CD14-positive monocyte (primary cell): ENCODE measurements at regions not wholly inside any gene's neighbourhood (a gene's known extent, or its start where the extent isn't known, plus 50 kb on each side); places are given as distances from the start of the nearest gene placed in this dataset.

Experiments used
- DNase-seq, 3 donors: peaks; one replicate each; pipeline ENCODE4 v3.0.0-alpha.2; 2011 to 2022
- H2AFZ ChIP-seq: 2 replicates; pipeline ENCODE4 v1.6.0; 2012; ENCODE audit warnings: mild to moderate bottlenecking, low read depth, low read length, inconsistent platforms; ENCODE audit not compliant: insufficient read depth, poor library complexity, severe bottlenecking
- H3K27ac ChIP-seq, 2 donors: 1 replicate in 1 of 2; 2 replicates in 1 of 2; pipeline ENCODE4 v1.5.1; 2012 to 2013; ENCODE audit warnings: low read length in 2 of 2, control low read depth in 1 of 2, inconsistent platforms in 1 of 2, low read depth in 1 of 2, mild to moderate bottlenecking in 1 of 2
- H3K27me3 ChIP-seq, 2 donors: one replicate each; pipeline versions ENCODE4 v1.6.0 to v1.6.1; 2011 to 2013; ENCODE audit warnings: low read length in 2 of 2; ENCODE audit not compliant: control insufficient read depth in 2 of 2, insufficient read depth in 2 of 2
- H3K36me3 ChIP-seq, 2 donors: replicated peaks in 1 of 2; 1 replicate in 1 of 2; 2 replicates in 1 of 2; pipeline versions ENCODE4 v1.5.1 to v1.6.1; 2012 to 2013; ENCODE audit warnings: low read length in 2 of 2, control low read depth in 1 of 2, inconsistent platforms in 1 of 2, mild to moderate bottlenecking in 1 of 2; ENCODE audit not compliant: insufficient read depth in 2 of 2, control insufficient read depth in 1 of 2
- H3K4me1 ChIP-seq, 2 donors: 1 replicate in 1 of 2; 2 replicates in 1 of 2; pipeline versions ENCODE4 v1.5.1 to v1.6.1; 2012 to 2013; ENCODE audit warnings: low read length in 2 of 2, control low read depth in 1 of 2, inconsistent platforms in 1 of 2, mild to moderate bottlenecking in 1 of 2, moderate library complexity in 1 of 2; ENCODE audit not compliant: insufficient read depth in 2 of 2, control insufficient read depth in 1 of 2
- H3K4me2 ChIP-seq: replicated peaks from 2 replicates; pipeline ENCODE3; 2012; ENCODE audit warnings: low read length, moderate library complexity, mild to moderate bottlenecking; ENCODE audit not compliant: poor library complexity, severe bottlenecking; ENCODE audit errors: extremely low read depth
- H3K4me3 ChIP-seq, 3 experiments: fragments of 200-600 bp in 1 of 3; sonication (generic) in 1 of 3; replicated peaks in 1 of 3; 1 replicate in 2 of 3; 2 replicates in 1 of 3; pipeline ENCODE4 v1.5.1; 2011 to 2013; ENCODE audit warnings: low read length in 3 of 3, mild to moderate bottlenecking in 3 of 3, control low read depth in 2 of 3, low read depth in 2 of 3, inconsistent platforms in 1 of 3, moderate library complexity in 1 of 3
- H3K79me2 ChIP-seq: 2 replicates; pipeline ENCODE4 v1.6.0; 2012; ENCODE audit warnings: mild to moderate bottlenecking, control low read depth, inconsistent platforms, low read length, moderate library complexity; ENCODE audit not compliant: insufficient read depth
- H3K9ac ChIP-seq: 2 replicates; pipeline ENCODE4 v1.6.0; 2017; ENCODE audit warnings: low read length, mild to moderate bottlenecking; ENCODE audit not compliant: insufficient read depth, poor library complexity, severe bottlenecking
- H3K9me3 ChIP-seq, 2 donors: replicated peaks in 1 of 2; 1 replicate in 1 of 2; 2 replicates in 1 of 2; pipeline versions ENCODE4 v1.5.1 to v1.6.1; 2012 to 2013; ENCODE audit warnings: low read length in 2 of 2, control low read depth in 1 of 2; ENCODE audit not compliant: control insufficient read depth in 1 of 2, insufficient read depth in 1 of 2
- H4K20me1 ChIP-seq: 2 replicates; pipeline ENCODE4 v1.6.0; 2012; ENCODE audit warnings: mild to moderate bottlenecking, low read length, control low read depth, moderate library complexity; ENCODE audit not compliant: insufficient read depth
- H3K27ac Mint-ChIP-seq, 7 donors: one replicate each; pipeline ENCODE4 v1.8.0; 2020; ENCODE audit warnings: mild to moderate bottlenecking in 7 of 7, mixed read lengths in 7 of 7, moderate library complexity in 6 of 7, inconsistent platforms in 2 of 7
- H3K27me3 Mint-ChIP-seq, 3 donors: one replicate each; pipeline ENCODE4 v1.8.0; 2021 to 2022; ENCODE audit warnings: low read depth in 3 of 3, mild to moderate bottlenecking in 3 of 3, mixed read lengths in 3 of 3, moderate library complexity in 3 of 3, inconsistent platforms in 1 of 3
- H3K36me3 Mint-ChIP-seq, 2 donors: one replicate each; pipeline ENCODE4 v1.8.0; 2020; ENCODE audit warnings: mixed read lengths in 2 of 2, inconsistent platforms in 1 of 2, mild to moderate bottlenecking in 1 of 2
- H3K4me1 Mint-ChIP-seq: one replicate; pipeline ENCODE4 v1.8.0; 2020; ENCODE audit warnings: mild to moderate bottlenecking, mixed read lengths
- H3K4me3 Mint-ChIP-seq, 2 donors: one replicate each; pipeline ENCODE4 v1.8.0; 2020; ENCODE audit warnings: mild to moderate bottlenecking in 2 of 2, mixed read lengths in 2 of 2, moderate library complexity in 1 of 2
- H3K9me3 Mint-ChIP-seq, 7 donors: one replicate each; pipeline ENCODE4 v1.8.0; 2020 to 2022; ENCODE audit warnings: mixed read lengths in 7 of 7, mild to moderate bottlenecking in 6 of 7, moderate library complexity in 6 of 7, inconsistent platforms in 2 of 7
- CTCF ChIP-seq: fragments of 200-600 bp; IDR thresholded peaks from one replicate; pipeline ENCODE4 v1.8.0; 2022; ENCODE audit warnings: antibody characterized with exemption, mild to moderate bottlenecking
- WGBS: methylation state at CpG from one replicate; pipeline ENCODE4 v1.1.5; 2013; ENCODE audit warnings: missing lambda C conversion rate; ENCODE audit not compliant: insufficient coverage; 5-methylcytosine and 5-hydroxymethylcytosine counted together
- intact Hi-C, 2 donors: fragments of 100-400 bp; cut with micrococcal nuclease; formaldehyde crosslinking; loops; one replicate each; pipeline versions ENCODE4 v1.15.0 to v1.15.1; 2023

- Mint-ChIP-seq H3K9me3 (peaks cover 0 to 4% (median 0%) of the 10 kb centered on the region in 7 donors), H3K27me3 (peaks cover 0 to 1% (median 1%) of the 10 kb centered on the region in 3 donors), H3K4me1 (no peaks in the 10 kb centered on the region), H3K27ac (no peak overlapping the region), H3K4me3 (no peak overlapping the region), H3K36me3 (no peaks in the 10 kb centered on the region)
- H3K4me2 ChIP-seq = no peak overlapping the region
- no peaks in the 10 kb centered on the region for H3K4me1 ChIP-seq
- no peak overlapping the region for H3K27ac ChIP-seq
- intact Hi-C loops = no loop called here
- no peaks in the 10 kb centered on the region for H4K20me1 ChIP-seq
- H3K79me2 ChIP-seq = no peaks in the 10 kb centered on the region
- DNase-seq = no peak
- no peaks in the 10 kb centered on the region for H3K27me3 ChIP-seq
- no peak overlapping the region for H3K9ac ChIP-seq
- WGBS = 88% methylated on average over 1 of the region's 1 CpG
- H3K36me3 ChIP-seq = no peaks in the 10 kb centered on the region
- H3K9me3 ChIP-seq = no peaks in the 10 kb centered on the region
- H3K4me3 ChIP-seq = no peak overlapping the region
- no peak overlapping the region for H2AFZ ChIP-seq
- no peak for TF ChIP-seq CTCF
Measured at GRCh38 chr9:20207176-20207575, 415.1 kb downstream of the MLLT3 start.

- Histone ChIP-seq H4K20me1 (no peaks in the 10 kb centered on the region), H3K9me3 (no peaks in the 10 kb centered on the region), H2AFZ (no peak overlapping the region), H3K4me3 (no peak overlapping the region), H3K79me2 (no peaks in the 10 kb centered on the region), H3K4me2 (no peak overlapping the region), H3K4me1 (no peaks in the 10 kb centered on the region), H3K27me3 (no peaks in the 10 kb centered on the region), H3K36me3 (no peaks in the 10 kb centered on the region), H3K27ac (no peak overlapping the region), H3K9ac (no peak overlapping the region)
- Mint-ChIP-seq H3K36me3 (no peaks in the 10 kb centered on the region), H3K27me3 (peaks cover 0 to 3% (median 1%) of the 10 kb centered on the region in 3 donors), H3K9me3 (peaks cover 0 to 4% (median 0%) of the 10 kb centered on the region in 7 donors), H3K4me3 (no peak overlapping the region), H3K4me1 (no peaks in the 10 kb centered on the region), H3K27ac (no peak overlapping the region)
- no peak for TF ChIP-seq CTCF
- no CpG with 5 or more reads among the region's 2 CpGs for WGBS
- DNase-seq = no peak
- intact Hi-C loops = no loop called here
Measured at GRCh38 chr9:20205821-20206220, 416.5 kb downstream of the MLLT3 start.
